HUES48 (cell line): ENCODE measurements at regions not wholly inside any gene's neighbourhood (a gene's known extent, or its start where the extent isn't known, plus 50 kb on each side); places are given as distances from the start of the nearest gene placed in this dataset.
"Not testable (repeated sequence)": the region's sequence is repeated elsewhere in the genome, so short reads cannot be mapped to it uniquely, and the experiment has no call there.

Experiments
- H3K27ac ChIP-seq: one replicate; pipeline ENCODE4 v1.7.0; 2013; ENCODE audit warnings: low read depth, low read length, inconsistent platforms
- H3K27me3 ChIP-seq: 2 replicates; pipeline ENCODE4 v1.6.1; 2013; ENCODE audit warnings: mild to moderate bottlenecking, low read length; ENCODE audit not compliant: control insufficient read depth, insufficient read depth
- H3K36me3 ChIP-seq: 2 replicates; pipeline ENCODE4 v1.6.1; 2013; ENCODE audit warnings: low read length; ENCODE audit not compliant: control insufficient read depth, insufficient read depth
- H3K4me1 ChIP-seq: 2 replicates; pipeline ENCODE4 v1.6.1; 2013; ENCODE audit warnings: mild to moderate bottlenecking, low read length; ENCODE audit not compliant: control insufficient read depth, insufficient read depth
- H3K4me3 ChIP-seq: 2 replicates; pipeline ENCODE4 v1.5.1; 2013; ENCODE audit warnings: mild to moderate bottlenecking, low read depth, low read length
- H3K9ac ChIP-seq: 2 replicates; pipeline ENCODE4 v1.6.1; 2013; ENCODE audit warnings: mild to moderate bottlenecking, low read depth, low read length, moderate library complexity
- H3K9me3 ChIP-seq: 2 replicates; pipeline ENCODE4 v1.6.1; 2013; ENCODE audit warnings: low read length; ENCODE audit not compliant: control insufficient read depth, insufficient read depth

DNA sequence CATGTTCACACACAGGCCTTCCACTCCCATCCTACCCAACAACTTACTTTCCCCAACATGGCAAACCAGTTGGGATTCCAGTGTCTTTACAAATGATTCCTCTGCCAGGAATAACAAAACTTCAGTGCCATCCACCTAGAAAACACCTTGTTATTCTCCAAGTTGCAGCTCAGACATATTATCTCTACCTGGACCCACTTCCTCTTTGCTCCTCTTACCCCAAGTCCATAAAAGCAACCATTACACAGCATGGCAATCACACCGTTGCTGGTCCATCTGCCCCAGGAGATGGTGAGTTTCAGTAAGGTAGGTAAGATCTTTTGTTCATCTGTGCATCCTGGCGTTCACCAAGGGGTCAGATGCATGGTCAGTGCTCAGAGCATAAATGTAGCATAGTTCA lies 66.0 kb upstream of the CSF1 start:
- H3K4me3 ChIP-seq = no peak overlapping the region

DNA sequence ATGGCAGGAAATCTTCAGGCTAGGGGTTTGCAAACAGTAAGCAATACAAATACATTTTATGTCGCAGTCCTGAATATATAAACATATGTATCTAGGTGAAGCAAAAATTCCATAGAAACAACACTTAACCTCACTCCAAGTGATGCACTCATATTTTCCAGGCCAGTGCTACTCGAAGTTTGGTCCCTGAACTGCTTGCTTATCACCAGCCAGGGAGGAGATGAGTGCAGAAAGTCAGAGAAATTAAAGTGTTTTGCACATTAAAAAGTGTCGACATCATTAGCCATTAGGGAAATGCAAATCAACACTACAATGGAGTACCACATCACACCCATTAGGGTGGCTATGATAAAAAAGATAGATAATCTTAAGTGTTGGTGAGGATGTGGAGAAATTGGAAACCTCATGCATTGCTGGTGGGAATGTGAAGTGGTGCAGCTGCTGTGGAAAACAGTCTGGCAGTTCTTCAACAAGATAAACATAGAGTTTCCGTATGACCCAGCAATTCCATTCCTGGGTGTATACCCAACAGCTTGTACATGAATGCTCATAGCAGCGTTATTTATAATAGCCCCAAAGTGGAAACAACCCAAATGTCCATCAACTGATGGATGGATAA lies 70.5 kb upstream of the CSF1 start:
- Histone ChIP-seq H3K9ac (no peak overlapping the region), H3K27me3 (no peaks in the 10 kb centered on the region), H3K4me3 (no peak overlapping the region), H3K27ac (no peak overlapping the region), H3K4me1 (no peaks in the 10 kb centered on the region), H3K36me3 (no peaks in the 10 kb centered on the region), H3K9me3 (peaks cover 17% of the 10 kb centered on the region; the same call in 1 of the 2 replicates)

More for the DNA sequence above, 66.0 kb upstream of the CSF1 start:
- no peaks in the 10 kb centered on the region for H3K9me3 ChIP-seq
- H3K27ac ChIP-seq = no peak overlapping the region
- no peaks in the 10 kb centered on the region for H3K36me3 ChIP-seq
- no peaks in the 10 kb centered on the region for H3K27me3 ChIP-seq
- no peaks in the 10 kb centered on the region for H3K4me1 ChIP-seq
- no peak overlapping the region for H3K9ac ChIP-seq

DNA sequence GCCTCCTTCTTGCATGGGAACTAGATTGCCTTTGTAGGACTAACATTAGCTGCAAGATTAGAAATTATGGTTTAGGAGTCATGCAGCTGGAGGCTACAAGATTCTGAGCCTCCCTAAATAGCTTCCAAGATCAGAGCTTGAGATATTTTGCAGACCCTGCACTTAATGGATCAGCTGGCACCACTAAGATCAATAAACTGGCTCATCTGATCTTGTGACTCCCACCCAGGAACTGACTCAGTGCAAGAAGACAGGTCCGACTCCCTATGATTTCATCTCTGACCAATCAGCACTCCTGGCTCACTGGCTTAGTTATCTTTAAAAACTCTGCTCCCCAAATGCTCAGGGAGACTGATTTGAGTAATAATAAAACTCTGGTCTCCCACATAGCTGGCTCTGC lies 71.4 kb upstream of the CSF1 start:
- H3K9ac ChIP-seq, H3K4me1 ChIP-seq, H3K4me3 ChIP-seq, H3K36me3 ChIP-seq, H3K27ac ChIP-seq, H3K27me3 ChIP-seq: not testable (repeated sequence)
- peaks cover 17% of the 10 kb centered on the region; the same call in 1 of the 2 replicates for H3K9me3 ChIP-seq

DNA sequence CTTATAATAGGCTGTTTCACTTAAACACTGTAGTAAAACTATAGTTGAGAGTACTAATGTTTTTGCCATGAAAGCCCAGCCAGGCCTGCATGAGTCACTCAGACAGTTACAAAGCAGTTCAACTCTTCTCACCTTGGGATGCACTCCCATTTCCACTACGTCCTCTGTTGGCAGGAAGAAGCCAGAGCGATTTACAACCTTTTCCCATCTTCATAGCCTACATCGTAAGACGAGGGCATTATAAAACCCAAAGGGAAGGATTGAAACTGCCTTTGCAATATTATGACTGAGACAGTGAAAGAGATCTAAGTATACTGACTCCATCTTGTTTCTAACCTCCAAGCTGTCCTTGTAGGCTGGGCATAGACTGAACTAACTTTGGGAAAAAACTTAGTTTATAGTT lies 71.8 kb upstream of the CSF1 start:
- H3K36me3 ChIP-seq = no peaks in the 10 kb centered on the region
- H3K9ac ChIP-seq = no peak overlapping the region
- H3K4me1 ChIP-seq = no peaks in the 10 kb centered on the region
- H3K27ac ChIP-seq = no peak overlapping the region
- H3K4me3 ChIP-seq = no peak overlapping the region
- H3K27me3 ChIP-seq = no peaks in the 10 kb centered on the region
- peaks cover 17% of the 10 kb centered on the region; the same call in 1 of the 2 replicates for H3K9me3 ChIP-seq

- no peaks in the 10 kb centered on the region for H3K36me3 ChIP-seq
- peaks cover 17% of the 10 kb centered on the region; the same call in 1 of the 2 replicates for H3K9me3 ChIP-seq
- H3K9ac ChIP-seq = no peak overlapping the region
- no peak overlapping the region for H3K27ac ChIP-seq
- no peaks in the 10 kb centered on the region for H3K27me3 ChIP-seq
- H3K4me1 ChIP-seq = peaks cover 5% of the 10 kb centered on the region; the same call in 1 of the 2 replicates
- H3K4me3 ChIP-seq = no peak overlapping the region
Observed at GRCh38 chr1:109837852-109838570, 72.6 kb upstream of the CSF1 start.

DNA sequence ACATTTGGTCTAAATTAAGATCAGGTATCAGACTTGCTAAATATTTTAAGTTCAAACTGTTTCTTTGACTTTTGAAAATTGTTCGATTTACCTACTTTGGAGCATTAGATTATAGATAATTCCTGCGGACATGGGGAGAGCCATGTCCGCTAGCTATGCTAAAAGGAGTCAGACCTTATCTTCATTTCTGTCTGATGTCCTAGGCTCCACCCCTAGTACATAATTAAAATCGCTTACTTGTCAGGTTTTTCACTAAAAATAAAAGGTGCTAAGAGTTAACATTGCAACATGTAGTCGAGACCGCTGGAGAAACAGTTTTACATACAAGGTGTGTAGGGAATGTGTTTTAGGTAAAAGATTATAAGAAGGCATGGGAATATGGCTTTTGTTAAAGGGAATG lies 71.9 kb upstream of the EPS8L3 start:
- not testable (repeated sequence) for H3K9ac ChIP-seq, H3K36me3 ChIP-seq, H3K27me3 ChIP-seq, H3K4me3 ChIP-seq, H3K27ac ChIP-seq
- H3K9me3 ChIP-seq = peaks cover 26% of the 10 kb centered on the region; the same call in 1 of the 2 replicates
- H3K4me1 ChIP-seq = peaks cover 13% of the 10 kb centered on the region; the same call in 1 of the 2 replicates

DNA sequence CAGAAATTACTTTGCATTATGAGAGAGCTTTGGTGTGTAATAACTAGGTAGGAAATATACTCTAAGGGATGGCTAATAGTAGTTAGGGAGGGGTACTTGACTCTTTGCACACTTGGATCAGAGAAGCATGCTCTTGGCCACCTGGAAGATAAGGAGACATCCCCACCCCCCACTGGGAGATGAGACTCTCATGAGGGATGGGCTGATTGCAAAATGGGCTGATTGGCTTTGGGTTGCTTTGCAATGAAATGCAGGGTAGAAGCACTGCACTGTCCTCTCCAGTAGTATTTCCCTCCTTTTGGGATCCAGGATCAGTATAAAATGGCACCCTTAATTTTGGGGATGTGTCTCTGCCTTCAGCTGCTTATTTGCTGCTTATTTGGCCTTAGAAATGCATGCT lies 71.2 kb upstream of the EPS8L3 start:
- peaks cover 13% of the 10 kb centered on the region; the same call in 1 of the 2 replicates for H3K4me1 ChIP-seq
- H3K4me3 ChIP-seq = no peak overlapping the region
- no peak overlapping the region for H3K9ac ChIP-seq
- H3K36me3 ChIP-seq = no peaks in the 10 kb centered on the region
- no peaks in the 10 kb centered on the region for H3K27me3 ChIP-seq
- no peak overlapping the region for H3K27ac ChIP-seq
- peaks cover 26% of the 10 kb centered on the region; the same call in 1 of the 2 replicates for H3K9me3 ChIP-seq

GRCh38 chr1:109832945-109833344 lies 69.2 kb upstream of the EPS8L3 start:
- H3K9ac ChIP-seq = 0 out of 2 replicates have a peak overlapping the region, but pooled peaks have one; percentile 28
- no peaks in the 10 kb centered on the region for H3K27me3 ChIP-seq
- H3K9me3 ChIP-seq = peaks cover 18% of the 10 kb centered on the region; the same call in 1 of the 2 replicates
- H3K4me1 ChIP-seq = peaks cover 13% of the 10 kb centered on the region; the same call in 1 of the 2 replicates
- H3K4me3 ChIP-seq = peak overlapping the region; percentile 24; the same call in 1 of the 2 replicates
- H3K36me3 ChIP-seq = no peaks in the 10 kb centered on the region
- H3K27ac ChIP-seq = peak overlapping the region; percentile 95

DNA sequence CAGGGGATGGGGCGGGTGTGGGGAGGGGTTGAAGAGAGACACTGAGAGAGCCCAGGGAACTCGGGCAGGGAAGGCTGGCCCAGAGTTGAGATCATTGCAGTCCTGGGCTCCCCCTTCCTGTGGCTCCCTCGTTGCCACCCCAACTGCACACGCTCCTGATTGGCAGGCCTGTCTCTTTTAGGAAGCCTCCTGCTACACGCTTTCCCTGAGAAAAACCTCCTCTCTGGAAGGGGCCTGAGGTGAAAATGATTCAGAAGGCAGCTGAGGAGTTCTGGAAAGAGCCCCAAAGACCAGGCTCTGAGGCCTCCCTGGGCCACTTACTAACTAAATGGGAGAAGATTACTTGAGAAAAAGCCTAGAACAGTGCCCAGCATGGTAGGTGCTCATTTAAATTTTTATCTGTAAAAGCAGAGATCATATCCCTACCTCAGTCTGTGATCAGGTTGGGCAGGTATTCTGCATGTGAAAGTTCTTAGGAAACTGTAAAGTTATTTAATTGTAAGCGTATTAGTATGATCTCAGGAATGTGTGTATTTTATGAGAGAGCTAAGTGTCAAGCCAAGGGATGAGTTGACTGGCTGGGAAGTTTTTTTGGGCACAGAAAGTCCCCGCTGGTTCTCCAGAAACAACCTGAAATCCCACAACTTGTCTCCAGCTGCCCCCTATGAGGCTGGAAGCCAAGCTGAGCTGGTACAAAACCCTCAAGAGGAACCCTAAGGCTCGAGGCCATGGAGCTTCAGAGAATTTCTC lies 65.2 kb upstream of the EPS8L3 start:
- H3K9ac ChIP-seq = no peak overlapping the region
- peaks cover 10% of the 10 kb centered on the region; the same call in 1 of the 2 replicates for H3K9me3 ChIP-seq
- no peak overlapping the region for H3K27ac ChIP-seq
- H3K36me3 ChIP-seq = no peaks in the 10 kb centered on the region
- H3K4me3 ChIP-seq = no peak overlapping the region
- no peaks in the 10 kb centered on the region for H3K27me3 ChIP-seq
- peaks cover 13% of the 10 kb centered on the region; the same call in 1 of the 2 replicates for H3K4me1 ChIP-seq

DNA sequence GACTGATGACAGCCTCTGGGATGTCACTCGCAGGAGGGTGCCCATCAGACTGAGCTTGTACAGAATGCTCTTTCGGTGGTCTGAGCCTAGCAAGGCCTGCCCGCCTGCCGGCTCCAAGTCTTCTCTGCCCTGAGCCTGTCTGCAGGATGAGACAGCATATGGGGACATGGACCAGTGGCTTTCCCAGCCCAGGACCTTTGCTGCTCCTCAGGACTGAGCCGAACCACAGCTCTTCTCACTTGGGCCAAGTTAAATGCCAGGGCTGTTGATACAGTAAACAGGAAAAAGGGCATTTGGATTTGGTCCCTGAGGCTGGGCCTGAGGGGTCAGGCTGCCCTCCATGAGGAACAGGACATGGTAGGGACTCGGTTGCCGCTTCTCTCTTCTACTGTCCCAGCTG lies 64.3 kb upstream of the EPS8L3 start:
- H3K9me3 ChIP-seq = peaks cover 10% of the 10 kb centered on the region; the same call in 1 of the 2 replicates
- no peak overlapping the region for H3K27ac ChIP-seq
- no peak overlapping the region for H3K4me3 ChIP-seq
- no peaks in the 10 kb centered on the region for H3K36me3 ChIP-seq
- no peak overlapping the region for H3K9ac ChIP-seq
- no peaks in the 10 kb centered on the region for H3K27me3 ChIP-seq
- peaks cover 8% of the 10 kb centered on the region; the same call in 1 of the 2 replicates for H3K4me1 ChIP-seq
